HCT116 (cell line): ENCODE measurements at regions not wholly inside any gene's neighbourhood (a gene's known extent, or its start where the extent isn't known, plus 50 kb on each side); places are given as distances from the start of the nearest gene placed in this dataset.

ENCODE experiments used
- ATF3 ChIP-seq: IDR thresholded peaks from 2 replicates; pipeline ENCODE4 v1.6.1; 2012
- CEBPB ChIP-seq: IDR thresholded peaks from 2 replicates; pipeline ENCODE4 v1.6.1; 2012; ENCODE audit warnings: low read depth
- CTCF ChIP-seq, 3 experiments: fragments of 200-600 bp in 1 of 3; sonication (generic) in 1 of 3; IDR thresholded peaks in 2 of 3; conservative IDR thresholded peaks in 1 of 3; 2 replicates each; pipeline ENCODE4 v1.5.1; 2012 to 2017; ENCODE audit warnings: low read depth in 2 of 3, low read length in 2 of 3, antibody characterized with exemption in 1 of 3, borderline replicate concordance in 1 of 3, control low read depth in 1 of 3, mild to moderate bottlenecking in 1 of 3, mixed read lengths in 1 of 3, mixed run types in 1 of 3, moderate library complexity in 1 of 3; ENCODE audit not compliant: insufficient read depth in 1 of 3
- EGR1 ChIP-seq: IDR thresholded peaks from 2 replicates; pipeline ENCODE4 v1.6.1; 2012; ENCODE audit warnings: low read depth
- EZH2 ChIP-seq: fragments of 200-600 bp; sonication (generic); IDR thresholded peaks from 2 replicates; pipeline ENCODE4 v1.6.1; 2017; ENCODE audit warnings: antibody characterized with exemption, mixed run types
- JUND ChIP-seq: IDR thresholded peaks from 2 replicates; pipeline ENCODE4 v1.6.1; 2012
- POLR2A ChIP-seq: IDR thresholded peaks from 2 replicates; pipeline ENCODE4 v1.7.0; 2011; ENCODE audit warnings: borderline replicate concordance; ENCODE audit not compliant: insufficient read depth, insufficient read length; ENCODE audit errors: extremely low read depth
- POLR2AphosphoS5 ChIP-seq: IDR thresholded peaks from 2 replicates; pipeline ENCODE4 v1.6.1; 2011; ENCODE audit warnings: mild to moderate bottlenecking, low read depth, low read length, moderate library complexity
- REST ChIP-seq: IDR thresholded peaks from 2 replicates; pipeline ENCODE4 v1.6.1; 2012; ENCODE audit warnings: low read depth
- SIN3A ChIP-seq: IDR thresholded peaks from 2 replicates; pipeline ENCODE4 v1.6.1; 2012; ENCODE audit warnings: low read depth
- ZBTB33 ChIP-seq: IDR thresholded peaks from 2 replicates; pipeline ENCODE4 v1.6.1; 2011; ENCODE audit warnings: mild to moderate bottlenecking, low read length, moderate library complexity; ENCODE audit not compliant: insufficient replicate concordance; ENCODE audit errors: extremely low read depth
- ZFX ChIP-seq: fragments of 450-650 bp; IDR thresholded peaks from 2 replicates; pipeline ENCODE4 v1.6.1; 2017
- ZNF274 ChIP-seq: fragments of 200-500 bp; sonication (Bioruptor generic); IDR thresholded peaks from 2 replicates; pipeline ENCODE4 v1.6.1; 2014; ENCODE audit warnings: mild to moderate bottlenecking, low read depth, low read length, inconsistent platforms

GRCh38 chr9:88890546-88890945 lies 100.7 kb upstream of the S1PR3 start:
- TF ChIP-seq ZFX (no peak), ATF3 (no peak), POLR2A (no peak), CTCF (IDR thresholded peaks at IDR 0.05 in 2 of 3, conservative IDR thresholded peaks at IDR 0.05 in 1 of 3; ENCODE audit: borderline replicate concordance in 1 of 3, insufficient read depth in 1 of 3, low read depth in 2 of 3, low read length in 2 of 3) (no peak), EZH2 (no peak), EGR1 (no peak), ZBTB33 (no peak), ZNF274 (no peak), REST (no peak), SIN3A (no peak), JUND (no peak), POLR2AphosphoS5 (no peak), CEBPB (no peak)
